ENCODE measurements at regions not wholly inside any gene's neighbourhood (a gene's known extent, or its start where the extent isn't known, plus 50 kb on each side); places are given as distances from the start of the nearest gene placed in this dataset.

GRCh38 chr2:71933467-71934319, 214.0 kb downstream of the CYP26B1 start:
- Histone ChIP-seq H3K36me3 (ENCODE audit: control insufficient read depth in 2 of 2, insufficient read depth in 2 of 2, low read length in 2 of 2) (no peaks in the 10 kb centered on the region), H3K4me1 (ENCODE audit: control insufficient read depth in 2 of 2, insufficient read depth in 2 of 2, low read length in 2 of 2) (peaks cover 2 to 13% of the 10 kb centered on the region in 2 donors), H3K27me3 (ENCODE audit: control insufficient read depth in 2 of 2, insufficient read depth in 2 of 2, low read length in 2 of 2) (no peaks in the 10 kb centered on the region), H3K9me3 (ENCODE audit: control insufficient read depth in 2 of 2, low read length in 2 of 2) (no peaks in the 10 kb centered on the region), H3K27ac (ENCODE audit: low read depth in 2 of 2, low read length in 2 of 2) (no peak overlapping the region), H3K9ac (ENCODE audit: low read depth in 1 of 2, low read length in 2 of 2) (no peak overlapping the region), H3K4me3 (ENCODE audit: low read length in 2 of 2) (no peak overlapping the region)

- H3K4me1 ChIP-seq (ENCODE audit: control insufficient read depth in 2 of 2, insufficient read depth in 2 of 2, low read length in 2 of 2), result peaks cover 2 to 13% of the 10 kb centered on the region in 2 donors
- no peaks in the 10 kb centered on the region for H3K9me3 ChIP-seq (ENCODE audit: control insufficient read depth in 2 of 2, low read length in 2 of 2)
- no peaks in the 10 kb centered on the region for H3K27me3 ChIP-seq (ENCODE audit: control insufficient read depth in 2 of 2, insufficient read depth in 2 of 2, low read length in 2 of 2)
- H3K27ac ChIP-seq (ENCODE audit: low read depth in 2 of 2, low read length in 2 of 2), result no peak overlapping the region
- no peaks in the 10 kb centered on the region for H3K36me3 ChIP-seq (ENCODE audit: control insufficient read depth in 2 of 2, insufficient read depth in 2 of 2, low read length in 2 of 2)
- H3K4me3 ChIP-seq (ENCODE audit: low read length in 2 of 2), result no peak overlapping the region
- H3K9ac ChIP-seq (ENCODE audit: low read depth in 1 of 2, low read length in 2 of 2), result no peak overlapping the region
Measured at GRCh38 chr2:71932780-71933466, 214.7 kb downstream of the CYP26B1 start.

- Histone ChIP-seq H3K4me1 (ENCODE audit: control insufficient read depth in 2 of 2, insufficient read depth in 2 of 2, low read length in 2 of 2) (peaks cover 2 to 13% of the 10 kb centered on the region in 2 donors), H3K27me3 (ENCODE audit: control insufficient read depth in 2 of 2, insufficient read depth in 2 of 2, low read length in 2 of 2) (no peaks in the 10 kb centered on the region), H3K9me3 (ENCODE audit: control insufficient read depth in 2 of 2, low read length in 2 of 2) (no peaks in the 10 kb centered on the region)
Measured at GRCh38 chr2:71932037-71932779, 215.5 kb downstream of the CYP26B1 start.

GRCh38 chr2:71930049-71930681, 217.5 kb downstream of the CYP26B1 start:
- Histone ChIP-seq H3K36me3 (ENCODE audit: control insufficient read depth in 2 of 2, insufficient read depth in 2 of 2, low read length in 2 of 2) (no peaks in the 10 kb centered on the region), H3K9ac (ENCODE audit: low read depth in 1 of 2, low read length in 2 of 2) (no peak overlapping the region), H3K9me3 (ENCODE audit: control insufficient read depth in 2 of 2, low read length in 2 of 2) (no peaks in the 10 kb centered on the region), H3K4me3 (ENCODE audit: low read length in 2 of 2) (no peak overlapping the region), H3K27me3 (ENCODE audit: control insufficient read depth in 2 of 2, insufficient read depth in 2 of 2, low read length in 2 of 2) (no peaks in the 10 kb centered on the region), H3K27ac (ENCODE audit: low read depth in 2 of 2, low read length in 2 of 2) (no peak overlapping the region), H3K4me1 (ENCODE audit: control insufficient read depth in 2 of 2, insufficient read depth in 2 of 2, low read length in 2 of 2) (peaks cover 8 to 32% of the 10 kb centered on the region in 2 donors)

More at GRCh38 chr2:71932037-71932779, 215.5 kb downstream of the CYP26B1 start:
- Histone ChIP-seq H3K9ac (ENCODE audit: low read depth in 1 of 2, low read length in 2 of 2) (no peak overlapping the region), H3K4me3 (ENCODE audit: low read length in 2 of 2) (no peak overlapping the region), H3K36me3 (ENCODE audit: control insufficient read depth in 2 of 2, insufficient read depth in 2 of 2, low read length in 2 of 2) (no peaks in the 10 kb centered on the region), H3K27ac (ENCODE audit: low read depth in 2 of 2, low read length in 2 of 2) (no peak overlapping the region)

- H3K9me3 ChIP-seq (ENCODE audit: control insufficient read depth in 2 of 2, low read length in 2 of 2), result no peaks in the 10 kb centered on the region
- no peaks in the 10 kb centered on the region for H3K36me3 ChIP-seq (ENCODE audit: control insufficient read depth in 2 of 2, insufficient read depth in 2 of 2, low read length in 2 of 2)
- no peak overlapping the region for H3K4me3 ChIP-seq (ENCODE audit: low read length in 2 of 2)
- H3K27ac ChIP-seq (ENCODE audit: low read depth in 2 of 2, low read length in 2 of 2), result no peak overlapping the region
- H3K27me3 ChIP-seq (ENCODE audit: control insufficient read depth in 2 of 2, insufficient read depth in 2 of 2, low read length in 2 of 2), result no peaks in the 10 kb centered on the region
- H3K9ac ChIP-seq (ENCODE audit: low read depth in 1 of 2, low read length in 2 of 2), result no peak overlapping the region
- H3K4me1 ChIP-seq (ENCODE audit: control insufficient read depth in 2 of 2, insufficient read depth in 2 of 2, low read length in 2 of 2), result peaks cover 8 to 29% of the 10 kb centered on the region in 2 donors
Measured at GRCh38 chr2:71929482-71929772, 218.2 kb downstream of the CYP26B1 start.

- Histone ChIP-seq H3K9ac (ENCODE audit: low read depth in 1 of 2, low read length in 2 of 2) (no peak overlapping the region), H3K4me3 (ENCODE audit: low read length in 2 of 2) (no peak overlapping the region), H3K4me1 (ENCODE audit: control insufficient read depth in 2 of 2, insufficient read depth in 2 of 2, low read length in 2 of 2) (peaks cover 8 to 29% of the 10 kb centered on the region in 2 donors), H3K9me3 (ENCODE audit: control insufficient read depth in 2 of 2, low read length in 2 of 2) (no peaks in the 10 kb centered on the region), H3K27ac (ENCODE audit: low read depth in 2 of 2, low read length in 2 of 2) (no peak overlapping the region), H3K36me3 (ENCODE audit: control insufficient read depth in 2 of 2, insufficient read depth in 2 of 2, low read length in 2 of 2) (no peaks in the 10 kb centered on the region), H3K27me3 (ENCODE audit: control insufficient read depth in 2 of 2, insufficient read depth in 2 of 2, low read length in 2 of 2) (no peaks in the 10 kb centered on the region)
Measured at GRCh38 chr2:71928734-71929481, 218.8 kb downstream of the CYP26B1 start.

GRCh38 chr2:71927757-71928715, 219.6 kb downstream of the CYP26B1 start:
- Histone ChIP-seq H3K9ac (ENCODE audit: low read depth in 1 of 2, low read length in 2 of 2) (no peak overlapping the region), H3K36me3 (ENCODE audit: control insufficient read depth in 2 of 2, insufficient read depth in 2 of 2, low read length in 2 of 2) (no peaks in the 10 kb centered on the region), H3K4me1 (ENCODE audit: control insufficient read depth in 2 of 2, insufficient read depth in 2 of 2, low read length in 2 of 2) (peaks cover 8 to 29% of the 10 kb centered on the region in 2 donors), H3K4me3 (ENCODE audit: low read length in 2 of 2) (no peak overlapping the region), H3K27ac (ENCODE audit: low read depth in 2 of 2, low read length in 2 of 2) (no peak overlapping the region), H3K27me3 (ENCODE audit: control insufficient read depth in 2 of 2, insufficient read depth in 2 of 2, low read length in 2 of 2) (no peaks in the 10 kb centered on the region), H3K9me3 (ENCODE audit: control insufficient read depth in 2 of 2, low read length in 2 of 2) (no peaks in the 10 kb centered on the region)

GRCh38 chr2:71926876-71927756, 220.5 kb downstream of the CYP26B1 start:
- Histone ChIP-seq H3K9me3 (ENCODE audit: control insufficient read depth in 2 of 2, low read length in 2 of 2) (no peaks in the 10 kb centered on the region), H3K9ac (ENCODE audit: low read depth in 1 of 2, low read length in 2 of 2) (no peak overlapping the region), H3K27ac (ENCODE audit: low read depth in 2 of 2, low read length in 2 of 2) (no peak overlapping the region), H3K27me3 (ENCODE audit: control insufficient read depth in 2 of 2, insufficient read depth in 2 of 2, low read length in 2 of 2) (no peaks in the 10 kb centered on the region), H3K4me3 (ENCODE audit: low read length in 2 of 2) (no peak overlapping the region), H3K36me3 (ENCODE audit: control insufficient read depth in 2 of 2, insufficient read depth in 2 of 2, low read length in 2 of 2) (no peaks in the 10 kb centered on the region), H3K4me1 (ENCODE audit: control insufficient read depth in 2 of 2, insufficient read depth in 2 of 2, low read length in 2 of 2) (peaks cover 8 to 29% of the 10 kb centered on the region in 2 donors)

All from mucosa of rectum (tissue), 2 donors.